ENCODE measurements at regions not wholly inside any gene's neighbourhood (a gene's known extent, or its start where the extent isn't known, plus 50 kb on each side); places are given as distances from the start of the nearest gene placed in this dataset.

- no peak for DNase-seq
Measured at GRCh38 chr10:2488446-2489005, 578.8 kb upstream of the PFKP start.

GRCh38 chr10:2487921-2488320, 579.4 kb upstream of the PFKP start:
- no peak for DNase-seq

GRCh38 chr10:2478656-2479055, 588.7 kb upstream of the PFKP start:
- DNase-seq = no peak

GRCh38 chr10:2476812-2477553, 590.4 kb upstream of the PFKP start:
- no peak for DNase-seq

GRCh38 chr10:2476218-2476811, 591.0 kb upstream of the PFKP start:
- DNase-seq = no peak

- no peak for DNase-seq
Measured at GRCh38 chr10:2475711-2476217, 591.6 kb upstream of the PFKP start.

GRCh38 chr10:2471811-2472210, 595.5 kb upstream of the PFKP start:
- no peak for DNase-seq

GRCh38 chr10:2469802-2470201, 597.5 kb upstream of the PFKP start:
- DNase-seq = no peak

- no peak for DNase-seq
Measured at GRCh38 chr10:2464483-2464882, 602.9 kb upstream of the PFKP start.

GRCh38 chr10:2463316-2463715, 604.0 kb upstream of the PFKP start:
- DNase-seq = no peak

- no peak for DNase-seq
Measured at GRCh38 chr10:2462581-2462980, 604.8 kb upstream of the PFKP start.

GRCh38 chr10:2460812-2461211, 606.5 kb upstream of the PFKP start:
- DNase-seq = no peak

- no peak for DNase-seq
Measured at GRCh38 chr10:2459713-2460112, 607.6 kb upstream of the PFKP start.

GRCh38 chr10:2456834-2457233, 610.5 kb upstream of the PFKP start:
- no peak for DNase-seq

- no peak for DNase-seq
Measured at GRCh38 chr10:2445370-2445769, 622.0 kb upstream of the PFKP start.

- DNase-seq = no peak
Measured at GRCh38 chr10:2439983-2440382, 627.4 kb upstream of the PFKP start.

GRCh38 chr10:2439000-2439399, 628.3 kb upstream of the PFKP start:
- DNase-seq = no peak

GRCh38 chr10:2438248-2438939, 629.0 kb upstream of the PFKP start:
- DNase-seq = no peak

- no peak for DNase-seq
Measured at GRCh38 chr10:2436933-2437332, 630.4 kb upstream of the PFKP start.

- no peak for DNase-seq
Measured at GRCh38 chr10:2431961-2432360, 635.4 kb upstream of the PFKP start.

GRCh38 chr10:2427412-2427811, 639.9 kb upstream of the PFKP start:
- no peak for DNase-seq

GRCh38 chr10:2425320-2425719, 642.0 kb upstream of the PFKP start:
- DNase-seq = no peak

- DNase-seq = no peak
Measured at GRCh38 chr10:2414562-2414961, 652.8 kb upstream of the PFKP start.

- no peak for DNase-seq
Measured at GRCh38 chr10:2414039-2414438, 653.3 kb upstream of the PFKP start.
